Gastroesophageal sphincter (tissue), 4 donors: ENCODE measurements at regions not wholly inside any gene's neighbourhood (a gene's known extent, or its start where the extent isn't known, plus 50 kb on each side); places are given as distances from the start of the nearest gene placed in this dataset.

Experiments used
- ATAC-seq: fragments of 150-250 bp; one replicate; pipeline ENCODE4 v1.9.1; 2016; ENCODE audit warnings: mild to moderate bottlenecking, moderate library complexity
- H3K27ac ChIP-seq, 4 donors: fragments of 200-600 bp; sonication (generic) in 3 of 4; 1 replicate in 3 of 4; 2 replicates in 1 of 4; pipeline ENCODE4 v1.5.1; 2016 to 2019
- H3K27me3 ChIP-seq: fragments of 200-600 bp; sonication (generic); one replicate; pipeline ENCODE4 v1.5.1; 2019
- H3K36me3 ChIP-seq, 2 donors: fragments of 200-600 bp; sonication (generic); one replicate each; pipeline ENCODE4 v1.5.1; 2019; ENCODE audit warnings: control low read depth in 1 of 2
- H3K4me1 ChIP-seq, 3 donors: fragments of 200-600 bp; sonication (generic); 1 replicate in 2 of 3; 2 replicates in 1 of 3; pipeline ENCODE4 v1.5.1; 2016 to 2019; ENCODE audit warnings: control low read depth in 2 of 3
- H3K4me3 ChIP-seq, 2 donors: fragments of 200-600 bp; sonication (generic); one replicate each; pipeline ENCODE4 v1.5.1; 2019; ENCODE audit warnings: mild to moderate bottlenecking in 1 of 2, moderate library complexity in 1 of 2
- H3K9me3 ChIP-seq, 3 donors: fragments of 200-600 bp; sonication (generic); one replicate each; pipeline ENCODE4 v1.5.1; 2017 to 2019; ENCODE audit warnings: control low read depth in 2 of 3
- EP300 ChIP-seq: sonication (generic); formaldehyde crosslinking; IDR thresholded peaks from one replicate; pipeline ENCODE4 v1.6.1; 2017; ENCODE audit warnings: antibody characterized with exemption, mild to moderate bottlenecking
- POLR2A ChIP-seq, 2 donors: fragments of 450-650 bp; IDR thresholded peaks; one replicate each; pipeline ENCODE4 v1.6.1; 2017; ENCODE audit warnings: antibody characterized with exemption in 2 of 2, mild to moderate bottlenecking in 2 of 2, moderate library complexity in 1 of 2
- POLR2AphosphoS5 ChIP-seq: sonication (generic); formaldehyde crosslinking; IDR thresholded peaks from one replicate; pipeline ENCODE4 v1.6.1; 2017; ENCODE audit warnings: antibody characterized with exemption
- WGBS, 2 donors: methylation state at CpG; one replicate each; pipeline ENCODE4 v1.1.5; 2018; ENCODE audit warnings: low coverage in 1 of 2; 5-methylcytosine and 5-hydroxymethylcytosine counted together
- TF ChIP-seq, protein P1 (sequence below), 4 experiments: fragments of 200-600 bp in 2 of 4; fragments of 450-650 bp in 2 of 4; sonication (generic) in 1 of 4; IDR thresholded peaks; one replicate each; pipeline ENCODE4 v1.5.1; 2017 to 2019; ENCODE audit warnings: antibody characterized with exemption in 4 of 4, mild to moderate bottlenecking in 2 of 4, moderate library complexity in 2 of 4

DNA sequence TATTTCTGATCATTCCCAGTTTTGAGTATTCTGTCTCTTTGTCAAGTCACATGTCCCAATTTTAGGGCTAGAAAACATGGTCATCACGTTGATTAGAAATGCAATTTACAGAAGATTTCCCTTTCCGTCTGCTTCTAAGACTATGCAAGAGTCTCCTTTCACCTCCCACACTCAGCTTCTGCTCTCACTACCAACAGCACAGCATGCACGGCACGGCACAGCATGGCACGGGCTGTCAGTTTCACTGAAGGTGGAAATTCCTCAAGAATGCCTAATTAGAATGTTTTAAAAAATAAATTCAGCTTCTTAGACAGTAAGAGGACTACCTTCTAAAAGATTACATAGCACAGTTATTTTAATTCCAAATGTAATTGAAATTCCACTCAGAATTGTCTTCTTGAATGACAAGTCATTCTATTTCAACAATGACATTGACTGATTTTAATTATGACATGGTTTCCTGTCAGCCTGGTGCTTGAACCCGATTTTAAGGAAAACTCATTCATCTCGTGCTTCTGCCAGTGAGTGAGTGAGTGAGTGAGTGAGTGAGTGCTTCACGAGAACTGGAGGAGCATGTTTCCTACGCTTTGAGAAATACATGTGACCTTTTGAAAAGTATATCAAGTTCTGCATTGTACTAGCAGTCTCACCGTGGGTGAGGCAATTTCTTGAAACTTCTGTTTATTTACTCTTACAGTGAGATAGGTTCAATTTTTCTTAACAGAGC, 124.8 kb upstream of the SORBS2 start:
- TF ChIP-seq POLR2A (IDR thresholded peaks at IDR 0.05) (no peak), POLR2AphosphoS5 (no peak), EP300 (no peak)
- TF ChIP-seq, protein P1, sequence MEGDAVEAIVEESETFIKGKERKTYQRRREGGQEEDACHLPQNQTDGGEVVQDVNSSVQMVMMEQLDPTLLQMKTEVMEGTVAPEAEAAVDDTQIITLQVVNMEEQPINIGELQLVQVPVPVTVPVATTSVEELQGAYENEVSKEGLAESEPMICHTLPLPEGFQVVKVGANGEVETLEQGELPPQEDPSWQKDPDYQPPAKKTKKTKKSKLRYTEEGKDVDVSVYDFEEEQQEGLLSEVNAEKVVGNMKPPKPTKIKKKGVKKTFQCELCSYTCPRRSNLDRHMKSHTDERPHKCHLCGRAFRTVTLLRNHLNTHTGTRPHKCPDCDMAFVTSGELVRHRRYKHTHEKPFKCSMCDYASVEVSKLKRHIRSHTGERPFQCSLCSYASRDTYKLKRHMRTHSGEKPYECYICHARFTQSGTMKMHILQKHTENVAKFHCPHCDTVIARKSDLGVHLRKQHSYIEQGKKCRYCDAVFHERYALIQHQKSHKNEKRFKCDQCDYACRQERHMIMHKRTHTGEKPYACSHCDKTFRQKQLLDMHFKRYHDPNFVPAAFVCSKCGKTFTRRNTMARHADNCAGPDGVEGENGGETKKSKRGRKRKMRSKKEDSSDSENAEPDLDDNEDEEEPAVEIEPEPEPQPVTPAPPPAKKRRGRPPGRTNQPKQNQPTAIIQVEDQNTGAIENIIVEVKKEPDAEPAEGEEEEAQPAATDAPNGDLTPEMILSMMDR (IDR thresholded peaks at IDR 0.05): no peak
- H3K4me3 ChIP-seq: no peak overlapping the region
- H3K4me1 ChIP-seq: no peaks in the 10 kb centered on the region
- H3K9me3 ChIP-seq: no peaks in the 10 kb centered on the region
- WGBS, 2 donors: 68 to 74% methylated on average over 10 of the region's 10 CpGs
- H3K27me3 ChIP-seq: no peaks in the 10 kb centered on the region
- no peak overlapping the region for H3K27ac ChIP-seq
- no peaks in the 10 kb centered on the region for H3K36me3 ChIP-seq
- no peak for ATAC-seq

DNA sequence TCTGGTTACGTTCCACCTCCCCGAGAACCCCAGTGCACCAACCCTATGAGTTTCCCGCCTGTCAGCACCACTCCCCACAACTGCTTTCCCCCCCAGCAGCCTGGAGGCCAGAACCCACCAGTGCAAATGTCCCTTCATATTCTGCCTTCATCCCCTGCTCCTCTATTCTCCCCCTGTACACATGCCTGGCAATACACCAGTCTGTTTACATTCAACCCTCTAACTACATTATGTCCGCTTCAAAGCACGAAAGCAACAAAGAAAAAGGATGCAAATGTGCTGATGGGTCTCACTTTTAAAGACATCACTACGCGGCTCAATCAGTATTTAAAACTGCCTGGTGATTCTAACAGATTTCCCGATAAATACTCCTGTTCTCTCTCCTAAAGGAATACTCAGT, 126.7 kb upstream of the SORBS2 start:
- Histone ChIP-seq H3K4me1 (no peaks in the 10 kb centered on the region), H3K27me3 (no peaks in the 10 kb centered on the region), H3K36me3 (no peaks in the 10 kb centered on the region), H3K4me3 (no peak overlapping the region), H3K9me3 (no peaks in the 10 kb centered on the region), H3K27ac (no peak overlapping the region)
- no peak for ATAC-seq
- TF ChIP-seq, protein P1 (IDR thresholded peaks at IDR 0.05): no peak
- TF ChIP-seq POLR2A (IDR thresholded peaks at IDR 0.05): no peak
- no peak for TF ChIP-seq EP300
- no peak for TF ChIP-seq POLR2AphosphoS5
- WGBS, 2 donors: 89 to 94% methylated on average over 8 of the region's 8 CpGs

DNA sequence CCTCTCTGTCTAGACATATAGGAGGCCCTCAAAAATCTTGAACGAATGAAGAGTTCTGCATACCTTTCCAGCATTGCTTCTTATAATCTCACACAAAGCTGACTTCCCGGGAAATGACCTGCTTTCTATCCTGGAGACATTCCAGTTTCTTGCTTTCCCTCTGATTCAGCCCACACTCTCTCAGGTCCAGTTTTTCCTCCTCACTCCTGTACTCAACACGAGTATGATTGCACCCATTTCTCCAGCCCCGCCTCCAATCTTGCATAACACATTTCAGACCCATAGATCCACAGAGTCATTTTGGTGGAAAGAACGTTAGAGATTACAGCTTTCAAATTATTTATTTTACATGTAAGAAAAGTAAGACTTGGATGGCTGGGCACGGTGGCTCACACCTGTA, 127.5 kb upstream of the TLR3 start:
- ATAC-seq: peak; percentile 71
- no peaks in the 10 kb centered on the region for H3K4me1 ChIP-seq
- WGBS, 2 donors: 52 to 72% methylated on average over 5 to 6 of the region's 6 CpGs
- H3K9me3 ChIP-seq: no peaks in the 10 kb centered on the region
- no peak overlapping the region for H3K4me3 ChIP-seq
- no peaks in the 10 kb centered on the region for H3K27me3 ChIP-seq
- H3K36me3 ChIP-seq: no peaks in the 10 kb centered on the region
- TF ChIP-seq POLR2A (IDR thresholded peaks at IDR 0.05): no peak
- no peak for TF ChIP-seq EP300
- H3K27ac ChIP-seq: no peak overlapping the region

DNA sequence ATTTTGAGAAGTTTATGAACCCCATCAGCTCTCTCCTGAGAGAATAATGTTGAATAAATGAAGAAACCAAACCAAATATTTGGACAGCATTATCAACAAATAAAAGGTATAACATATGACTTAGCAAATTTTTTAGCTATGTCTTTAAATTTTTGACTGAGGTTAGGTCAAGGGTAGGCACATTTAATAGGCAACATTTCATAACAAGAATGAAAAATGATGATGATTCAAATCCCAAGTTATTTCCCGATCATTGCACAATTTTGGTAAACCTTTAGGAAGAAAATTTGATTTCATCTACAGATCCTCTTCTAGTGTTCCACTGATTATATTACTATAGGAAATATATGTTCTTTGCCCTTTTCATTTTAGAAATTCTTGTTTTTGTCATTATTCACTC, 123.7 kb upstream of the TLR3 start:
- Histone ChIP-seq H3K9me3 (no peaks in the 10 kb centered on the region), H3K27ac (no peak overlapping the region), H3K4me1 (no peaks in the 10 kb centered on the region), H3K27me3 (no peaks in the 10 kb centered on the region), H3K4me3 (no peak overlapping the region), H3K36me3 (no peaks in the 10 kb centered on the region)
- 68 to 74% methylated on average over 1 of the region's 1 CpG for WGBS, 2 donors
- no peak for ATAC-seq
- TF ChIP-seq POLR2AphosphoS5: no peak

DNA sequence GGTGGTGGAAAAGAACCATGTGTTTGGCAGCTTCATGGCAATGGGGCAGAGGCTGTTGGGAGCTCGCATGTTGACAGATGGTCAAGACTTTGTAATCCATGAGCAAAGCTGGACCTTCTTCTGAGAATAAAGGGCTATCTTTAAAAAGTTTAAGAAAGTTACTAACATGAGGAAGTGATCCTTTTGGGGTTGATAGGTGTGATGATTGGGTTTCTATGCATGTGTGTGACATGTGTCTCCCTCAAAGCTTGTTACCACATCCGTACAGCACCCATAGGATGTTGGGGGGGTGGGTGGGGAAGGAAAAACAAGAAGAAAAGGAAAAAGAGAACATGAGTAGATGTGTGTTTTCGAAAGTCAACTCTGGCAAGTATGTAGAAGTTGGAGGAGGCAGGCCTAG, 123.0 kb upstream of the TLR3 start:
- Histone ChIP-seq H3K27me3 (no peaks in the 10 kb centered on the region), H3K9me3 (no peaks in the 10 kb centered on the region), H3K27ac (no peak overlapping the region), H3K4me3 (no peak overlapping the region), H3K4me1 (no peaks in the 10 kb centered on the region), H3K36me3 (no peaks in the 10 kb centered on the region)
- TF ChIP-seq POLR2A (IDR thresholded peaks at IDR 0.05) (no peak), EP300 (no peak), POLR2AphosphoS5 (no peak)
- TF ChIP-seq, protein P1 (IDR thresholded peaks at IDR 0.05): no peak
- 63 to 80% methylated on average over 1 to 3 of the region's 3 CpGs for WGBS, 2 donors
- ATAC-seq: no peak

DNA sequence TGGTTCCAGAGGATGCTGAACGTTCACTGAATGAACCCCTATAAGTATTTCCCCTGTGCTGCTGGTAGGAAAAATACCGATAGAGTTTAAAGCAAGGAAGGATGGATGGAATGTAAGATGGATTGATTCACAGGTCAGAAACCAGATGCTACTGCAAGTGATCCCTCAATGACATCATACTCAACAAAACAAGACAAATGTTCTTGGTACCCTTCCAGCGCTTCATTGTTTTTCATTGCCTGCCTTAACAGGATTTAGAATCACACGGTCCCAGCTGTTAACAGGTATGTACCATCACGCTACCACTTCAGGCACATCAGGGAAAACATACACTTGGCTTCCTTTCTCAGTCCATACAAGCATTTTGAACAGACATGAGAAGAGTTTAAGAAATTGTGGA, 118.1 kb upstream of the TLR3 start:
- Histone ChIP-seq H3K27ac (no peak overlapping the region), H3K4me1 (no peaks in the 10 kb centered on the region), H3K36me3 (no peaks in the 10 kb centered on the region), H3K4me3 (no peak overlapping the region), H3K9me3 (no peaks in the 10 kb centered on the region), H3K27me3 (no peaks in the 10 kb centered on the region)
- no peak for ATAC-seq
- no peak for TF ChIP-seq POLR2A (IDR thresholded peaks at IDR 0.05)
- TF ChIP-seq, protein P1 (IDR thresholded peaks at IDR 0.05): no peak
- TF ChIP-seq POLR2AphosphoS5: no peak
- no peak for TF ChIP-seq EP300
- WGBS, 2 donors: 40 to 60% methylated on average over 1 to 5 of the region's 5 CpGs
